IPS-NIHi7 (cell line): ENCODE measurements at regions not wholly inside any gene's neighbourhood (a gene's known extent, or its start where the extent isn't known, plus 50 kb on each side); places are given as distances from the start of the nearest gene placed in this dataset.
"Not testable (repeated sequence)": the region's sequence is repeated elsewhere in the genome, so short reads cannot be mapped to it uniquely, and the experiment has no call there.

Experiments
- DNase-seq: peaks from one replicate; pipeline ENCODE4 v3.0.0; 2012; ENCODE audit warnings: mixed read lengths; ENCODE audit errors: extremely low spot score

DNA sequence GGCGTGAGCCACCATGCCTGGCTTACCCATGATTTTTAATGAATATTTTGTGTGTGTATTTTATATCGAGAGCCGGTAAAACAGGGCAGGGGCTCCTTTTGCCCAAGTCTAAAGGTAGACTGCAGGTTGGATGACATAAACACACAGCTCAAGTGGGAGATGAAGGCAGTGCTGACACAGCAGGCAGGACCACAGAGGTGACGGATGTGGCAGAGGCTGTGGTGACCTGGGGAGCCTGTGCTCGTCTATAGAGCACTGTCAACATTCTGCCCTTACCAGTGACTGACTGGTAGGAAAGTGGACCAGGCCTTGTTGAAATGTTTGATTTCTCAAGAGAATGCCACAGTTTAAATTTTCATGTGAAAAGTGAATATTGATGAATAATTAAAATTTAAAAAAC, 137.5 kb downstream of the ZFP64 start:
- no peak for DNase-seq

- DNase-seq: peak; percentile 41
Observed at GRCh38 chr20:52049001-52049731, 142.4 kb downstream of the ZFP64 start.

- DNase-seq: peak; percentile 36
Observed at GRCh38 chr20:52047811-52048764, 143.5 kb downstream of the ZFP64 start.

DNA sequence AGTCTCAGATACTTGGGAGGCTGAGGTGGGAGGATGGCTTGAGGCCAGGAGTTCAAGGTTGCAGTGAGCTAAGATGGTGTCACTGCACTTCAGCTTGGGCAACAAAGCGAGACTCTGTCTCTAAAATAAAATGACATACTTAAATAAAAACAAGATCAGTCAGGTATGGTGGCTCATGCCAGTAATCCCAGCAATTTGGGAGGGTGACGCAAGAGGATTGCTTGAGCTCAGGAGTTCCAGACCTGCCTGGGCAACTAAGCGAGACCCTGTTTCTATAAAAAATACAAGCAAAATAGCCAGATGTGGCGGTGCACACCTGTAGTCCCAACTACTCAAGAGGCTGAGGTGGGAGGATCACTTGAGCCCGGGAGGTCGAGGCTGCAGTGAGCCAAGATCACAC, 149.6 kb downstream of the ZFP64 start:
- no peak for DNase-seq

GRCh38 chr20:52039790-52040189, 151.8 kb downstream of the ZFP64 start:
- no peak for DNase-seq

GRCh38 chr20:52038632-52039031, 152.9 kb downstream of the ZFP64 start:
- not testable (repeated sequence) for DNase-seq

- no peak for DNase-seq
Observed at GRCh38 chr20:52037370-52037769, 154.2 kb downstream of the ZFP64 start.

- no peak for DNase-seq
Observed at GRCh38 chr20:52035977-52036376, 155.6 kb downstream of the ZFP64 start.

DNA sequence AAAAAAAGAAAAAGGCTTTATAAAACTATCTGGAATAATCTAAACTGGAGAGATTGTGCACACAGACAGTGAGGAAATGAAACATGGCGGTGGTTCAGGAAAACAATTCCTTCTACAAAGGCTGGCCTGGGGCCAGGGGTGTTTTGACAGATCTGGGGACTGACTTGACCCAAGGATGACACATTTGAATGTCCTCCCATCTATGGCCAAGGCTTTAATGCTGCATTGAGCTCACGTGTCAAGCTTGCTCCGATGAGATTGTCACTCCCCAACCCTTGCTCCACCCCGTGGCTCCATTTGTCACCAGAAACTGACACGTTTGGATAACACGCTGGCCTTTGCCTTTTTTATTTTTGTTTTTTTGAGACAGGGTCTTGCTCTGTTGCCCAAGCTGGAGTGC, 156.1 kb downstream of the ZFP64 start:
- DNase-seq: no peak

- DNase-seq: no peak
Observed at GRCh38 chr20:52034581-52034980, 157.0 kb downstream of the ZFP64 start.

DNA sequence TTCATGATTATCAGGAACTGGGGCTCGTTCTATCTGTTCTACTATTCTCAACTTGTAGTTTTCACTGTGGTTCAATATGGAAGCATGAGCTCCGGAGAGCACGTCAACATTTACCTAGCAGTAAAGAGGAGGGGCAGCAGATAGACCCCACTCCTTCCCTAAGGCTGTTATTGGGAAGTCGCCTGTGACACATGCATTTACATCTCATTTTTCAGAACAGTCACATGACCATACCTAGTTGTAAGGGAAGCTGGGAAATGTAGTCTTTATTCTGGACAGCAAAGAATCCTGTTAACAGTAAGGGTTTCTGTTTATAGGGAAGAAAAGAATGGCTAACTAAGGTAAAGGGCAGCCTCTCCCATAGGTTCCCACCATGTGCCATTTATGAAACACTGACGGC, 158.3 kb downstream of the ZFP64 start:
- DNase-seq: peak; percentile 23

DNA sequence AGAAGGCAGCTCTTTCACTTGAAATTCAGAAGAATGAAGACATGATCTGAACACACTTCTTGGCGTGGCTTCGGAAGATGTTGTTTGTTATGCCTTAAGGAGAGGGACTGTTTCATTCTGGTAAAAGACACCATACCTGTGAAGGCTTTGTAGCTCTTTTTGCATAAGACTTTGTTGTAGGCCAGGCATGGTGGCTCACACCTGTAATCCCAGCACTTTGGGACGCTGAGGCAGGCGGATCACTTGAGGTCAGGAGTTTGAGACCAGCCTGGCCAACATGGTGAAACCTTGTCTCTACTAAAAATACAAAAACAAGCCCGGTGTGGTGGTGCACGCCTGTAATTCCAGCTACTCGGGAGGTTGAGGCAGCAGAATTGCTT, 159.3 kb downstream of the ZFP64 start:
- not testable (repeated sequence) for DNase-seq

DNA sequence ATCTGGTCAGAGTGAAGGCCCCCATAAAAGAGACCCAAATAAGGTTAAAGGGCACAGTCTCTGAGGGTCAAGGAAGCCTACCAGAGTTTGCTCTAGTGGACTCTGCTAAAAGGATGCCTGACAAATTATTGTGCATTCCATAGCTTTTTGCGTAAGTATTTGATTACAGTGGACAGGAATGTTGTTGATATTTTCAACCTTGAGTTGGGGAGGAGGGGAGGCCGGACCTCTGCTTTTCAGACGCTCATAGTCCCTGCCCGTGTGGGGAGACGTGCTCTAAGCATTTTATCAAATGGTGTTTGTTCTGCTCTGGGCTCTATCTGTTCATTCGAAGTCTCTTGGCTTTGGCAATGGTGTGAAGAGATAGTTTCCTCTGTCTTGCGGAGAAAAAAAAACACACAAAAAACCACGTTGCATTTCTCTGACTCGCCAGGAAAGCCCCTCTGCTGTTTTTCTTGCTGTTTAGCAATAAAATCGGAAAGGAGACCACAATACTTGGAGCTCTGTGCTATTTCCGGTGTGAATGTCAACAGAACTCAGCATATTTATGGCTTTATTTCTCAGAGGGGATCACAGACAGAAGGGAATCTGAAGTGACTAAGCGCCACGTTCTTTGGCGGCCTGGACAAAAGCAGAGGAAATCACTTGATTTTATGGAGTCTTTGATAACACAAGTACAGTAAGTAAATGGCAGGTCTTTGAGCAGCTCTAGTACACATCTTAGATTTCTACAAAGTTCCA, 159.8 kb downstream of the ZFP64 start:
- no peak for DNase-seq

- DNase-seq: no peak
Observed at GRCh38 chr20:52031206-52031562, 160.4 kb downstream of the ZFP64 start.

DNA sequence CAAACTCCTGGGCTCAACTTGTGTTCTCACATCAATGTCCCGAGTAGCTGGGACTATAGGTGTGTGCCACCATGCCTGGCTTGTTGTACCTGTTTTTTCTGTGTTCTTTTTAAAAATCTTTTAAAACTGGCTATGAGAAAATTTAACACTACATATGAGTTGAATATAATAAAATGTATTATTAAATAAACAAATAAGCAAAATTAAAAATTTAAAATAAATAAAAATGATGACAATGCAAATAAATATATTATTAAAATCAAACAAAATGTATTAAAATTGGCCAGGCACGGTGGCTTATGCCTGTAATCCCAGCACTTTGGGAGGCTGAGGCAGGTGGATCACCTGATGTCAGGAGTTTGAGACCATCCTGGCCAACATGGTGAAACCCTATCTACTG, 162.4 kb downstream of the ZFP64 start:
- not testable (repeated sequence) for DNase-seq

GRCh38 chr20:52025938-52026337, 165.6 kb downstream of the ZFP64 start:
- no peak for DNase-seq

DNA sequence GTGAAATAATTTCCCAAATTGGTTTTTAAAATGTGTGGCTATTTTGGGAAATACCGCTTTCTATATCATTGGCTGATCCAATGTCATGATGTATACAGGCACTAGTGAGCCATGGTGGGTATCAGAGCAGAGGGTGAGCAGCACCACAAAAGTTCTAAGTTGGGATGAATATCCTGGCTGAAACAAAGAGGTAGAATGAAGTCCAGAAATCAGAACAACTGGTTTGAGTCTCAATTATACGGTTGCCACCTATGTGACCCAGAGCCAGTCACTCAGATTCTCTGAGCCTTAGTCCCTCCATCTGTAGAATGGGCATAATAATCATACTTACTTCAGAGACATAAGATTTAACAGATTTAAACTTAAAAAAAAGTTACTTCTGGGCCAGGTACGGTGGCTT, 172.3 kb downstream of the ZFP64 start:
- DNase-seq: no peak

DNA sequence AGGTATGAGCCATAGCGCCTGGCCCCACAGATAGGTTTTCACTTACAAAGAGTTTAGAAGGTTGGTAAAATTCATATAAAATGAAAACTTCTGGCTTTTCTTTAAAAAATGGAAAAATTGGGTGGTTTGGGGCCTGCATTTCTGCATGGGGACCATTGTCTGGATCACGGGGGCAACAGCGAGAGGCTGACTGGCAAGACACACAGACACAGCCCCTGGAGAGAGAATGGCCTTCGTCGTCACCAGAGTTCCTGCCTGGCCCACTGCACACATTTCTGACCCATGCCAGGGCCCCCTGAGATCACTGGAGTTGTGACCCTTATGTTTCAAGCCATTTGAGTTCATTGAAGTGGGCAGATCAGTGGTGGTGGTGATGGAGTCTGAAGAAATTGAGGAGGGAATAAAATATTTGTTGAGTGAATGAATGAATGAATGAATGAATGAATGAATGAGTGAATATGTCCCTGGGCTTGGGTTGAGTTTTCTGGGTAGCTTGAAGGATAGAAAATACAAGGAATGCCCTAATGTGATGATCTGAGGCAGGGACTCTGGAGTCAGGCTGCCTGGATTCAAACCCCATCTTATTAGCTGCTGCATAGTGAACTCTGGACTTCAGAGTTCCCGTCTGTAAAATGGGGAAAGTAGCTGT, 173.8 kb downstream of the ZFP64 start:
- DNase-seq: no peak

DNA sequence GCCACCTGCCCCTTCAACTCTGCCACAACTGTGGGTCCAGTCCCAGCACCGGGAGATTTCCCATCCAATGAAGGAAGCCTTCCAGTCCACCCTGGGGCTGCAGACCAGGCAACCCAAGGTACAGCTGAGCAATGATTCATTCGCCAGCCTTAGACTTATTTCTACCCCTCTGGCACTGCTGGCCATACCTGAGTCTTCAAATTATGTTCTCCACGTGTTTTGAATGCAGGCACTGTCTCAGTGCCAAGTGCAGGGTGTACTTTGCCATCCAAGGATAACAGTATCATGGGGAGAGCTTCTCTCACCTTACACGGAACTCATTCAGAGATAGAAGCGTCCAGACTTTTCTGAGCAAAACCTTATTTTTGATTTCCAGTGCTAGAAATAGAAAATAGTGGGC, 175.6 kb downstream of the ZFP64 start:
- no peak for DNase-seq

GRCh38 chr20:52015155-52015554, 176.4 kb downstream of the ZFP64 start:
- DNase-seq: no peak

GRCh38 chr20:52012079-52012478, 179.5 kb downstream of the ZFP64 start:
- no peak for DNase-seq

- no peak for DNase-seq
Observed at GRCh38 chr20:52011093-52011492, 180.5 kb downstream of the ZFP64 start.
